A673 (cell line): ENCODE measurements at regions not wholly inside any gene's neighbourhood (a gene's known extent, or its start where the extent isn't known, plus 50 kb on each side); places are given as distances from the start of the nearest gene placed in this dataset.
A peak's percentile ranks its signal among the peaks of the same experiment; 100 is the strongest.
"Not testable (repeated sequence)": the region's sequence is repeated elsewhere in the genome, so short reads cannot be mapped to it uniquely, and the experiment has no call there.

Experiments
- BruUV-seq: library from RNA; stranded (reverse); fragments of 400-500 nt; replicated peaks from 2 replicates; lab custom pipeline; 2021; lab: Mats Ljungman, UMichigan
- CTCF ChIA-PET: fragments of 300-600 bp; sonication (Branson Sonifier 250); formaldehyde crosslinking; loops from one replicate; lab custom pipeline; 2022; ENCODE audit warnings: antibody characterized with exemption; lab: Charles Lee
- POLR2A ChIA-PET: fragments of 300-600 bp; sonication (Branson Sonifier 250); formaldehyde crosslinking; loops from one replicate; lab custom pipeline; 2022; ENCODE audit warnings: antibody characterized with exemption; ENCODE audit not compliant: low non-redundant PET; lab: Charles Lee
- DNase-seq: peaks from one replicate; pipeline ENCODE4 v3.0.0-alpha.2; 2015; ENCODE audit warnings: low spot score
- H3K27ac ChIP-seq: fragments of 200-600 bp; sonication (generic); 2 replicates; pipeline ENCODE4 v1.5.1; 2016; ENCODE audit warnings: mixed run types, low read depth, mild to moderate bottlenecking, mixed read lengths, antibody characterized with exemption, low read length; ENCODE audit not compliant: poor library complexity, severe bottlenecking
- H3K27me3 ChIP-seq: fragments of 200-600 bp; sonication (generic); replicated peaks from 2 replicates; pipeline ENCODE4 v1.6.1; 2017; ENCODE audit warnings: mixed run types, low read depth, mild to moderate bottlenecking, mixed read lengths, antibody characterized with exemption, low read length; ENCODE audit not compliant: insufficient read depth, poor library complexity
- H3K36me3 ChIP-seq: fragments of 200-600 bp; sonication (generic); 2 replicates; pipeline ENCODE4 v1.6.1; 2016; ENCODE audit warnings: mixed run types, mild to moderate bottlenecking, mixed read lengths, antibody characterized with exemption, low read length; ENCODE audit not compliant: insufficient read depth, poor library complexity, severe bottlenecking
- H3K4me1 ChIP-seq: fragments of 200-600 bp; sonication (generic); 2 replicates; pipeline ENCODE4 v1.6.1; 2017; ENCODE audit warnings: mixed run types, mild to moderate bottlenecking, mixed read lengths, antibody characterized with exemption, low read length; ENCODE audit not compliant: insufficient read depth, poor library complexity, severe bottlenecking
- H3K4me3 ChIP-seq: fragments of 200-600 bp; sonication (generic); 2 replicates; pipeline ENCODE4 v1.5.1; 2016; ENCODE audit warnings: low read depth, mixed run types, mild to moderate bottlenecking, mixed read lengths, low read length; ENCODE audit not compliant: poor library complexity, severe bottlenecking
- H3K9me3 ChIP-seq: fragments of 200-600 bp; sonication (generic); 2 replicates; pipeline ENCODE4 v1.6.1; 2016; ENCODE audit warnings: mixed run types, low read depth, mild to moderate bottlenecking, mixed read lengths, antibody characterized with exemption, low read length; ENCODE audit not compliant: poor library complexity, severe bottlenecking
- EZH2 ChIP-seq: fragments of 200-600 bp; sonication (generic); IDR thresholded peaks from 2 replicates; pipeline ENCODE4 v1.6.1; 2017; ENCODE audit warnings: borderline replicate concordance, low read depth, mild to moderate bottlenecking, mixed read lengths, antibody characterized with exemption, low read length; ENCODE audit not compliant: poor library complexity, severe bottlenecking
- intact Hi-C: fragments of 100-400 bp; cut with micrococcal nuclease; formaldehyde crosslinking; loops from one replicate; pipeline ENCODE4 v1.10.0; 2022; ENCODE audit not compliant: unreplicated experiment
- TF ChIP-seq, protein P1 (sequence below): fragments of 300-800, 200-600 bp; sonication (generic); conservative IDR thresholded peaks from 2 replicates; pipeline ENCODE4 v1.5.1; 2017; ENCODE audit warnings: low read depth, mild to moderate bottlenecking, antibody characterized with exemption, low read length, moderate library complexity, mixed read lengths

DNA sequence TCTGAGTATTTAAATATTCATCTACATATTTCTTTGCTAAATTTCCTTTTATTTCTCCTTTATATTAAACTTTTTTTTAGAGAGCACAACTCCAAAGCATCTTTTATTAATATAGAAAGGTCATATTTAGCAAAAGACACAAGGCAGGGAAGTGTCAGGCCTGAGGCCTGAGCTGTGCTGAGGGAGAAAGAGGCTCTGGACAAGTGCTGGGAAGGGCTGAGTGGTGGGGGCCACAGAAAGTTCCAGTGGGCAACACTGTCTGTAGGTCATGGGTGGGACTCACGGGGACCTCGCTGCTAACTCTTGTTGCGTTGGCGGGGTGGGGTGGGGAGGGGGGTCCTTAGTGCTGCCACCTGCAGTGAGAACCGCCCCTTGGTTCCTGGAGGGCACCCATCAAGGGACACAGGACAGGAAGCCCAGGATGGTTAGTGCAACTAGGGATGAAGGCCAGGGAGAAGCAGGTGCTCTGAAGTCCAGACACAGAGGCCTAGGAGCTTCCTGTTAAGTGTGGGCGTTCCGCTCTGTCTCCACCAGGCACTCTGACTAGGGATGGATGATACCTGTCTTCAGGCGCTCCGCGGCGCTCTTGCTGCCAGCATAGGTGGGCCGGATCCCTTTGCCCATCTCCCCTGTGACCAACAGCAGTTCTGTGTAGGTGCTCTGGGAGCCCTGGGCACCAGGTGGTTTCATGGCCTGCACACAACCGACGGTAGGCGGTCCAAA lies 1510.5 kb downstream of the FOXD4L5 start:
- BruUV-seq, H3K4me1 ChIP-seq, intact Hi-C loops, H3K27me3 ChIP-seq, POLR2A ChIA-PET, H3K36me3 ChIP-seq, CTCF ChIA-PET, DNase-seq, H3K27ac ChIP-seq, H3K4me3 ChIP-seq, H3K9me3 ChIP-seq: not testable (repeated sequence)

DNA sequence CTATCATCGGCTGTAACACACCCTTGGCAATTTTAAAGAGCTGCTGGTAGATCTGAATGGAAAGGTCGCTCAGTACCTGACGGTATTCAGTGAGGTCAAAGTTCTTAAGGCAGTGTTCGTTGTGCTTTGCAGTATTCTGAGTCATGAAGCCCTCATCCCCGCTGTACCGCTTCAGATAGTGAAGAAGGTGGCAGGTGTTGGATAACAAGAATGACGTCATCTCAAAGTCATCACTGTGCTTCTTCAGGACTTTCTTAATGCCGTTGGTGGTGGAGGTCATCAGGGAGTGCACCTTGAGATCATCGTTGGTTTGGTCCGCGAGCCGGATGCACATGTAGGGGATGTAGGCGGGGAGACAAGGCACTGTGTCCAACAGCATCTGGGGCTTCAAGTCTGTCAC lies 1522.8 kb downstream of the FOXD4L5 start:
- H3K9me3 ChIP-seq, H3K36me3 ChIP-seq, H3K4me1 ChIP-seq, POLR2A ChIA-PET, H3K27ac ChIP-seq, CTCF ChIA-PET, H3K4me3 ChIP-seq, BruUV-seq, H3K27me3 ChIP-seq, intact Hi-C loops, DNase-seq: not testable (repeated sequence)

DNA sequence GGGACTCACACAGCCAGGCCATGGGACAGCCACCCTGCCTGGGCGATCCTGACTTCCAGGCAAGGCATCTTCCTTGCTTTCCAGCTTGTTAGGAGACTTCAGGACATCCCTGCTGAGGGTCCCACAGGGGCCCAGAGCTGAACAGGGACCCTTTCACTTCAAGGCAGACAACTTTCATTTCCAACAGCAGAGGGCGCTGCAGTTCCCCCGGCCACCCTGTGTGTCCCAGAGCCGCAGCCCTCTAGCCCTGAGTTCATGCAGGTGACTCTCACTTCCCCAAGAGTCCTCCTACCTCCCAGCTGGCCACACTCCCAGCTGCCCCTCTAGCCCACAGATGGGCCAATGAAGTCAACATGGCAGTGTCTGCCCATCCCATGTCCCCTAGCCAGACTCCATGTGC lies 1556.0 kb downstream of the FOXD4L5 start:
- DNase-seq, BruUV-seq, CTCF ChIA-PET: not testable (repeated sequence)

GRCh38 chr9:63728287-63728686 lies 1556.7 kb downstream of the FOXD4L5 start:
- no TSS peak for BruUV-seq
- intact Hi-C loops, result no loop called here
- H3K4me3 ChIP-seq, result no peak overlapping the region
- H3K36me3 ChIP-seq, result no peaks in the 10 kb centered on the region
- peaks cover 5% of the 10 kb centered on the region for H3K9me3 ChIP-seq
- DNase-seq, result no peak
- H3K4me1 ChIP-seq, result no peaks in the 10 kb centered on the region
- TF ChIP-seq EZH2, result no peak
- TF ChIP-seq, protein P1, sequence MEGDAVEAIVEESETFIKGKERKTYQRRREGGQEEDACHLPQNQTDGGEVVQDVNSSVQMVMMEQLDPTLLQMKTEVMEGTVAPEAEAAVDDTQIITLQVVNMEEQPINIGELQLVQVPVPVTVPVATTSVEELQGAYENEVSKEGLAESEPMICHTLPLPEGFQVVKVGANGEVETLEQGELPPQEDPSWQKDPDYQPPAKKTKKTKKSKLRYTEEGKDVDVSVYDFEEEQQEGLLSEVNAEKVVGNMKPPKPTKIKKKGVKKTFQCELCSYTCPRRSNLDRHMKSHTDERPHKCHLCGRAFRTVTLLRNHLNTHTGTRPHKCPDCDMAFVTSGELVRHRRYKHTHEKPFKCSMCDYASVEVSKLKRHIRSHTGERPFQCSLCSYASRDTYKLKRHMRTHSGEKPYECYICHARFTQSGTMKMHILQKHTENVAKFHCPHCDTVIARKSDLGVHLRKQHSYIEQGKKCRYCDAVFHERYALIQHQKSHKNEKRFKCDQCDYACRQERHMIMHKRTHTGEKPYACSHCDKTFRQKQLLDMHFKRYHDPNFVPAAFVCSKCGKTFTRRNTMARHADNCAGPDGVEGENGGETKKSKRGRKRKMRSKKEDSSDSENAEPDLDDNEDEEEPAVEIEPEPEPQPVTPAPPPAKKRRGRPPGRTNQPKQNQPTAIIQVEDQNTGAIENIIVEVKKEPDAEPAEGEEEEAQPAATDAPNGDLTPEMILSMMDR, result no peak
- POLR2A ChIA-PET, result no interaction called here
- CTCF ChIA-PET, result no interaction called here
- no peak overlapping the region for H3K27ac ChIP-seq
- H3K27me3 ChIP-seq, result no peaks in the 10 kb centered on the region

More for the DNA sequence above, 1556.0 kb downstream of the FOXD4L5 start:
- H3K36me3 ChIP-seq, intact Hi-C loops, POLR2A ChIA-PET, H3K27ac ChIP-seq, H3K4me1 ChIP-seq, H3K9me3 ChIP-seq, H3K4me3 ChIP-seq, H3K27me3 ChIP-seq: not testable (repeated sequence)
- TF ChIP-seq, protein P1, result 0 out of 2 replicates have a peak, but pooled peaks have one; percentile 9

DNA sequence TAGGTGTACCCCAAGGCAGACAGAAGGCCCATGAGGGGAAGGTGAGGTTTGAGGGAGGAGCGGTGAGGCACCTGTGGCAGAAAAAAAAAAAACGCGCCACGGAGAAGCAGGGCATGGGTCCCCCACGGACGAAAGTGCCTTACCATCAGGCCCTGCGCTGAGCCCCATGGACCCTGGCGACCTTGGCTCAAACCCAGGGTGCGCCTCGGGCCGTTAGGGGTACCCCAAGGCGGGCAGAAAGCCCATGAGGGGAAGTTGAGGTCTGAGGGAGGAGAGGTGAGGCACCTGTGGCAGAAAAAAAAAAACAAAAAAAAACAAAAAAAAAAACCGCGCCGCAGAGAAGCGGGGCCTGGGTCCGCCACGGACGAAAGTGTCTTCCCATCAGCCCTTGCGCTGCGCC lies 1576.7 kb downstream of the FOXD4L5 start:
- H3K4me1 ChIP-seq, DNase-seq, POLR2A ChIA-PET, H3K9me3 ChIP-seq, H3K27ac ChIP-seq, H3K36me3 ChIP-seq, H3K27me3 ChIP-seq, intact Hi-C loops, BruUV-seq, CTCF ChIA-PET, H3K4me3 ChIP-seq: not testable (repeated sequence)

DNA sequence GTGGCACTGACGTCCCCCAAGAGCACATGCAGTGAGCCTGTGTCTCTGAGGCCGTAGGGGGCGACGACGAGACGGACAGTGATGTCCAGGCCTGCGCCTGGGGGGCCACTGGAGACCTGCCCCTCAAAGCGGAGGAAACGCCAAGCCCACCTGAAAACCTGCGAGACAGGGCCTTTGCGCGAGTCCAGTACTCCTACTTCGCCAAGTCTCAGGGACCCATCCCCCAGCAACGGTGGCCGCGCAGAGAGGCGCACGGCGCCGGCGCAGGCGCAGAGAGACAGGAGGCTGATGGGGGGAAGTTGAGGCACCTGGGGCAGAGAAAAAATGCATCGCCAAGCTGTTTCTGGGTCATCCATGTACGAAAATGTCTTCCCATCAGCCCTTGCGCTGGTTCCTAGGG lies 1580.6 kb downstream of the FOXD4L5 start:
- POLR2A ChIA-PET, DNase-seq, H3K4me3 ChIP-seq, H3K27me3 ChIP-seq, H3K9me3 ChIP-seq, CTCF ChIA-PET, BruUV-seq, intact Hi-C loops, H3K36me3 ChIP-seq, H3K27ac ChIP-seq, H3K4me1 ChIP-seq: not testable (repeated sequence)
